K562 (cell line): ENCODE measurements at regions not wholly inside any gene's neighbourhood (a gene's known extent, or its start where the extent isn't known, plus 50 kb on each side); places are given as distances from the start of the nearest gene placed in this dataset.

Source experiments
- ATF4 ChIP-seq: fragments of 450-650 bp; formaldehyde crosslinking; IDR thresholded peaks from 2 replicates; pipeline ENCODE4 v1.4.0; 2022; ENCODE audit warnings: mild to moderate bottlenecking, moderate library complexity
- CEBPZ ChIP-seq: fragments of 150-350 bp; IDR thresholded peaks from 2 replicates; pipeline ENCODE4 v1.6.1; 2014; ENCODE audit warnings: low read depth, mild to moderate bottlenecking, low read length, borderline replicate concordance
- CTCF ChIP-seq, 3 experiments: IDR thresholded peaks in 2 of 3; conservative IDR thresholded peaks in 1 of 3; 2 replicates each; pipeline ENCODE4 v1.5.1; 2011 to 2012; ENCODE audit warnings: low read length in 3 of 3, mild to moderate bottlenecking in 3 of 3, control low read depth in 2 of 3, improper control_type of control experiment in 1 of 3, inconsistent platforms in 1 of 3, low read depth in 1 of 3, mixed read lengths in 1 of 3, moderate library complexity in 1 of 3; ENCODE audit not compliant: insufficient read depth in 2 of 3
- ETV6 ChIP-seq, 3 experiments: fragments of 150-350 bp in 1 of 3; sonication (generic) in 1 of 3; formaldehyde crosslinking in 1 of 3; IDR thresholded peaks; 2 replicates each; pipeline versions ENCODE4 v1.6.1 to v1.8.0; 2014 to 2022; ENCODE audit warnings: borderline replicate concordance in 2 of 3, low read depth in 2 of 3, antibody characterized with exemption in 1 of 3, low read length in 1 of 3, mild to moderate bottlenecking in 1 of 3, missing genetic modification reagents in 1 of 3
- EZH2 ChIP-seq: IDR thresholded peaks from 2 replicates; pipeline ENCODE4 v1.6.1; 2012; ENCODE audit warnings: low read depth, mild to moderate bottlenecking, inconsistent platforms, low read length, borderline replicate concordance
- FOXM1 ChIP-seq, 2 experiments: fragments of 450-650 bp in 1 of 2; sonication (generic) in 1 of 2; formaldehyde crosslinking in 1 of 2; IDR thresholded peaks; 2 replicates each; pipeline versions ENCODE4 v1.6.1 to v1.9.0; 2017 to 2022; ENCODE audit warnings: low read depth in 2 of 2, mild to moderate bottlenecking in 2 of 2, missing genetic modification reagents in 1 of 2, moderate library complexity in 1 of 2
- KLF1 ChIP-seq: fragments of 450-650 bp; IDR thresholded peaks from 2 replicates; pipeline ENCODE4 v1.6.1; 2016; ENCODE audit warnings: missing genetic modification characterization, missing compliant biosample characterization
- NFYB ChIP-seq: IDR thresholded peaks from 2 replicates; pipeline ENCODE4 v1.6.1; 2011; ENCODE audit warnings: mild to moderate bottlenecking, moderate library complexity; ENCODE audit not compliant: insufficient read length; ENCODE audit errors: extremely low read depth
- POLR2AphosphoS5 ChIP-seq: IDR thresholded peaks from 2 replicates; pipeline ENCODE4 v1.6.1; 2011; ENCODE audit warnings: mild to moderate bottlenecking, low read depth, low read length, moderate library complexity; ENCODE audit not compliant: control insufficient read depth, insufficient read depth
- U2AF2 ChIP-seq: fragments of 200-400 bp; formaldehyde crosslinking; optimal IDR thresholded peaks from 2 replicates; pipeline ENCODE3; 2017; ENCODE audit warnings: low read depth, mild to moderate bottlenecking, low read length
- ZKSCAN1 ChIP-seq: fragments of 150-350 bp; IDR thresholded peaks from 2 replicates; pipeline ENCODE4 v1.6.1; 2016; ENCODE audit warnings: low read depth, low read length
- ZKSCAN8 ChIP-seq: fragments of 200-800 bp; sonication (Bioruptor generic); IDR thresholded peaks from 2 replicates; pipeline ENCODE4 v1.6.1; 2016; ENCODE audit warnings: missing genetic modification characterization, missing compliant biosample characterization
- ZNF318 ChIP-seq, 2 experiments: fragments of 450-650 bp; IDR thresholded peaks; 2 replicates each; pipeline ENCODE4 v1.6.1; 2016; ENCODE audit warnings: mild to moderate bottlenecking in 2 of 2, borderline replicate concordance in 1 of 2, low read depth in 1 of 2, moderate library complexity in 1 of 2

- no peak for TF ChIP-seq CTCF (IDR thresholded peaks at IDR 0.05 in 2 of 3, conservative IDR thresholded peaks at IDR 0.05 in 1 of 3; ENCODE audit: insufficient read depth in 2 of 3, low read depth in 1 of 3, low read length in 3 of 3)
- TF ChIP-seq ZKSCAN8 (CRISPR knock-in tag): no peak
- no peak for TF ChIP-seq POLR2AphosphoS5
- no peak for TF ChIP-seq KLF1 (tag)
- TF ChIP-seq NFYB: no peak
- no peak for TF ChIP-seq FOXM1 (IDR thresholded peaks at IDR 0.05; ENCODE audit: low read depth)
- no peak for TF ChIP-seq FOXM1 (CRISPR knock-in tag; IDR thresholded peaks at IDR 0.05; ENCODE audit: low read depth)
- TF ChIP-seq ZNF318 (IDR thresholded peaks at IDR 0.05; ENCODE audit: borderline replicate concordance in 1 of 2, low read depth in 1 of 2): no peak
- no peak for TF ChIP-seq ATF4 (CRISPR knock-in tag)
- no peak for TF ChIP-seq CEBPZ
- no peak for TF ChIP-seq ETV6 (IDR thresholded peaks at IDR 0.05; ENCODE audit: borderline replicate concordance in 1 of 2, low read depth in 2 of 2, low read length in 1 of 2)
- TF ChIP-seq ETV6 (CRISPR knock-in tag; IDR thresholded peaks at IDR 0.05; ENCODE audit: borderline replicate concordance): no peak
- TF ChIP-seq EZH2: no peak
- no peak for TF ChIP-seq U2AF2
- no peak for TF ChIP-seq ZKSCAN1
Measured at GRCh38 chr19:20339444-20339843, 172.4 kb downstream of the ZNF486 start.
